ENCODE measurements at regions not wholly inside any gene's neighbourhood (a gene's known extent, or its start where the extent isn't known, plus 50 kb on each side); places are given as distances from the start of the nearest gene placed in this dataset.
"Not testable (repeated sequence)": the region's sequence is repeated elsewhere in the genome, so short reads cannot be mapped to it uniquely, and the experiment has no call there.

DNA sequence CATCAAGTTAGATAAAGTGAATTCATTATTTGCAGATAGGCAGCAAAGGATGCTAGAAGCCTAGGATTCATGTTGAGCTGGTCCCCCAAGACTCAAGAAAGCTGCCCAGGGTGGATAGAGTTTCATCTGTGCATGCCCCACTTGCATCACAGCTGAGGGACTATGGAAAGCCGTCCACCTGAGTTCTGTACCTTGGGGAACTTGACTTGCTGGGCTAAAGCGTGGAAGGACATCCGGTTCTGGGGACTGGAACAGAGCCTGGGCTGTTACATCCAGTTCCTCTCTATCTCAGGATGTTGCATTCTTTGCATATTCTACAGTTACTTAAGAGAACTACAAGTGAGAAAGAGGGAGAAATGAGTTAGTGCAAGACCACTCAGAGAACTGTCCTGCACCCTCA is 458.4 kb downstream of the SHISA9 start:
- no peak overlapping the region for H3K27ac ChIP-seq
- no peak for TF ChIP-seq ZFX (IDR thresholded peaks at IDR 0.05)
- TF ChIP-seq CTCF (conservative IDR thresholded peaks at IDR 0.05): no peak

GRCh38 chr16:13372421-13372820 is 471.0 kb downstream of the SHISA9 start:
- no peak for TF ChIP-seq CTCF (conservative IDR thresholded peaks at IDR 0.05)
- TF ChIP-seq ZFX (IDR thresholded peaks at IDR 0.05): no peak

DNA sequence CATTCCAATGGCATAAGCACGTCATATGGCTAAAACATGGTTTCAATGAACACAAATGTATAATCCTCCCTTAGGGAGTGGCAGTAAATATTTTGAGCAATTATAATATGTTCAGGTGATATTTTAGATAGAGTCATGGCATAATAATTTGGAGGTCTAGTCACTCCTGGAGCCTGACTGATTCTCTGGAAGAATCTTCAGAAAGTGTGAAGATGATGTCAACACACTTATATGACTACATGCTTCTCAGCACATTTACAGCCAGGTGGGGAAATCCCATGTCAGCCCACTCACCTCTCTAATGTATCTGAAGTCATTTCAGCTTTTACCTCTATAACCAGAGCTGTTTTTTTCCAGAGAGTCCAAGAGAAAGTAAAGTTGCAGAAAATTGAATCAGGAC is 474.8 kb downstream of the SHISA9 start:
- TF ChIP-seq ZFX (IDR thresholded peaks at IDR 0.05): no peak
- TF ChIP-seq CTCF (conservative IDR thresholded peaks at IDR 0.05): no peak
- no peak overlapping the region for H3K27ac ChIP-seq

More at GRCh38 chr16:13372421-13372820, 471.0 kb downstream of the SHISA9 start:
- no peak overlapping the region for H3K27ac ChIP-seq

GRCh38 chr16:13377143-13377542 is 475.7 kb downstream of the SHISA9 start:
- TF ChIP-seq ZFX (IDR thresholded peaks at IDR 0.05): no peak
- TF ChIP-seq CTCF (conservative IDR thresholded peaks at IDR 0.05): no peak
- H3K27ac ChIP-seq: no peak overlapping the region

DNA sequence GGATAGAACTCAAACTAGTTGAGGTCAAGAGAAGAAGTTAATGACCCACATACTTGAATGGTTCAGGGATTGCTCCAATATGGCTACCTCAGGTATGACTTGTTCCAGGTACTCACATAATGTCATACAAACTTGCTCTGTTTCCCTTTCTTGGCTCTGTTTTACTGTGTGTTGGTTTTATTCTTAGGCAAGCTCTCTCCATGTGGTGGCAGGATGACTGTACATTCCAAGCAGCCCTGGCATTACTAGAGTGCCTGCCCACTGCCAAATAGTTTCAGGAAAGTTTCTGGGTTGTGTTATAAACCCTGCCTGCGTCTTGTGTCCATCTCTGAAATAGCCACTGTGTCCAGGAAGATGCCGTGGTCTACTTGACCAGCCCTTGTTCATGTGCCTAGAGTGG is 476.8 kb downstream of the SHISA9 start:
- no peak overlapping the region for H3K27ac ChIP-seq
- TF ChIP-seq CTCF (conservative IDR thresholded peaks at IDR 0.05) (no peak), ZFX (IDR thresholded peaks at IDR 0.05) (no peak)

DNA sequence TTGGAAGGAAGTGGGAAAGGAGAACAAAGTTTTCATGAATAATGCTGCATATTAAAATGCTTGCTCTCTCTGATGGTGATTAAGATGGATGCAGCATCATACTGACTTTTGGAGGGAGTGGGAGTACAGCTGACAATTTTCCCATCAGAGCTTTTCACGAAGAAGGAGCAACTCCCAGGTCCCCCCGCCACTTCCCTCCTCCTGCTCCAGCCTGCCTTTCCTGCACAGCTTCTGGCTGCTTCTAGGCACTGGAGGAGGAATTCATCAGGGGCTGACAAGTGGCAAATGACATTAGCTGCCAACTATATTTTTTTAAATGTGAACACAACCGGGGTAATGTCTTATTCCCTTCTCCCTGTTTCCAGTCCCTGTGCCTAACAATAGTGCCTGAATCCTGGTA is 477.9 kb downstream of the SHISA9 start:
- TF ChIP-seq ZFX (IDR thresholded peaks at IDR 0.05) (no peak), CTCF (conservative IDR thresholded peaks at IDR 0.05) (no peak)
- H3K27ac ChIP-seq: no peak overlapping the region

GRCh38 chr16:13385156-13386040 is 484.0 kb downstream of the SHISA9 start:
- not testable (repeated sequence) for H3K27ac ChIP-seq
